Hepatocyte (in vitro differentiated cells): ENCODE measurements at regions not wholly inside any gene's neighbourhood (a gene's known extent, or its start where the extent isn't known, plus 50 kb on each side); places are given as distances from the start of the nearest gene placed in this dataset.

Source experiments
- DNase-seq: peaks from one replicate; pipeline ENCODE4 v3.0.0-alpha.2; 2016; ENCODE audit warnings: low spot score
- H2AFZ ChIP-seq: fragments of 200-600 bp; sonication (generic); 2 replicates; pipeline ENCODE4 v1.6.0; 2016; ENCODE audit warnings: antibody characterized with exemption, mild to moderate bottlenecking
- H3K27ac ChIP-seq: fragments of 200-600 bp; sonication (generic); 2 replicates; pipeline ENCODE4 v1.5.1; 2016; ENCODE audit warnings: mild to moderate bottlenecking
- H3K27me3 ChIP-seq: fragments of 200-600 bp; sonication (generic); 2 replicates; pipeline ENCODE4 v1.6.1; 2016
- H3K36me3 ChIP-seq: fragments of 200-600 bp; sonication (generic); replicated peaks from 2 replicates; pipeline ENCODE4 v1.5.1; 2016; ENCODE audit warnings: low read depth; ENCODE audit not compliant: insufficient read depth
- H3K4me1 ChIP-seq: fragments of 200-600 bp; sonication (generic); 2 replicates; pipeline ENCODE4 v1.5.1; 2016; ENCODE audit warnings: mild to moderate bottlenecking, moderate library complexity; ENCODE audit not compliant: insufficient read depth
- H3K4me2 ChIP-seq: fragments of 200-600 bp; sonication (generic); 2 replicates; pipeline ENCODE4 v1.6.0; 2016
- H3K4me3 ChIP-seq: fragments of 200-600 bp; sonication (generic); 2 replicates; pipeline ENCODE4 v1.5.1; 2016; ENCODE audit warnings: mild to moderate bottlenecking
- H3K79me2 ChIP-seq: fragments of 200-600 bp; sonication (generic); 2 replicates; pipeline ENCODE4 v1.6.0; 2017; ENCODE audit warnings: mild to moderate bottlenecking
- H3K9me2 ChIP-seq: fragments of 200-600 bp; sonication (generic); replicated peaks from 2 replicates; pipeline ENCODE4 v1.6.0; 2017; ENCODE audit warnings: mild to moderate bottlenecking; ENCODE audit not compliant: insufficient read depth
- H3K9me3 ChIP-seq: fragments of 200-600 bp; sonication (generic); 2 replicates; pipeline ENCODE4 v1.5.1; 2016; ENCODE audit warnings: low read depth, mild to moderate bottlenecking
- H4K20me1 ChIP-seq: fragments of 200-600 bp; sonication (generic); 2 replicates; pipeline ENCODE4 v1.6.0; 2016; ENCODE audit warnings: mild to moderate bottlenecking; ENCODE audit not compliant: insufficient read depth, poor library complexity, severe bottlenecking
- CTCF ChIP-seq: fragments of 200-600 bp; sonication (generic); IDR thresholded peaks from 2 replicates; pipeline ENCODE4 v1.5.1; 2016; ENCODE audit warnings: antibody characterized with exemption, mild to moderate bottlenecking; ENCODE audit not compliant: poor library complexity
- EZH2 ChIP-seq: fragments of 200-600 bp; sonication (generic); IDR thresholded peaks from 2 replicates; pipeline ENCODE4 v1.6.1; 2016; ENCODE audit warnings: antibody characterized with exemption, mild to moderate bottlenecking, borderline replicate concordance
- EZH2phosphoT487 ChIP-seq: fragments of 200-600 bp; sonication (generic); IDR thresholded peaks from one replicate; pipeline ENCODE4 v1.6.1; 2018; ENCODE audit warnings: antibody characterized with exemption, mild to moderate bottlenecking, low read depth, moderate library complexity; ENCODE audit not compliant: unreplicated experiment, severe bottlenecking
- WGBS: methylation state at CpG from one replicate; pipeline ENCODE4 v1.1.6; 2016; ENCODE audit warnings: low lambda C conversion rate; ENCODE audit errors: missing lambda C conversion rate; 5-methylcytosine and 5-hydroxymethylcytosine counted together

- H3K27ac ChIP-seq, result no peak overlapping the region
- no peak for DNase-seq
- H3K9me2 ChIP-seq, result no peaks in the 10 kb centered on the region
- 87% methylated on average over 3 of the region's 3 CpGs for WGBS
- H3K4me3 ChIP-seq, result no peak overlapping the region
- no peaks in the 10 kb centered on the region for H3K9me3 ChIP-seq
- peaks cover 14% of the 10 kb centered on the region for H3K4me1 ChIP-seq
- H3K4me2 ChIP-seq, result no peak overlapping the region
- H2AFZ ChIP-seq, result no peak overlapping the region
- no peaks in the 10 kb centered on the region for H4K20me1 ChIP-seq
- TF ChIP-seq EZH2, result no peak
- TF ChIP-seq CTCF, result no peak
- no peak for TF ChIP-seq EZH2phosphoT487
- no peaks in the 10 kb centered on the region for H3K36me3 ChIP-seq
- H3K79me2 ChIP-seq, result no peaks in the 10 kb centered on the region
- no peaks in the 10 kb centered on the region for H3K27me3 ChIP-seq
Observed at GRCh38 chr21:15495965-15496364, 233.8 kb upstream of the USP25 start.

- H3K4me3 ChIP-seq, result no peak overlapping the region
- DNase-seq, result no peak
- TF ChIP-seq EZH2phosphoT487, result no peak
- TF ChIP-seq CTCF, result no peak
- TF ChIP-seq EZH2, result no peak
- H3K27ac ChIP-seq, result no peak overlapping the region
- H4K20me1 ChIP-seq, result no peaks in the 10 kb centered on the region
- H3K36me3 ChIP-seq, result no peaks in the 10 kb centered on the region
- peaks cover 14% of the 10 kb centered on the region for H3K4me1 ChIP-seq
- H3K27me3 ChIP-seq, result no peaks in the 10 kb centered on the region
- 89% methylated on average over 2 of the region's 2 CpGs for WGBS
- no peak overlapping the region for H3K4me2 ChIP-seq
- no peaks in the 10 kb centered on the region for H3K79me2 ChIP-seq
- H3K9me3 ChIP-seq, result no peaks in the 10 kb centered on the region
- H2AFZ ChIP-seq, result no peak overlapping the region
- no peaks in the 10 kb centered on the region for H3K9me2 ChIP-seq
Observed at GRCh38 chr21:15496911-15497310, 232.9 kb upstream of the USP25 start.

- Histone ChIP-seq H3K27ac (no peak overlapping the region), H3K79me2 (no peaks in the 10 kb centered on the region), H3K4me2 (no peak overlapping the region), H3K4me3 (no peak overlapping the region), H3K4me1 (peaks cover 10% of the 10 kb centered on the region), H2AFZ (no peak overlapping the region), H3K27me3 (no peaks in the 10 kb centered on the region), H3K9me3 (no peaks in the 10 kb centered on the region), H3K9me2 (no peaks in the 10 kb centered on the region), H4K20me1 (no peaks in the 10 kb centered on the region), H3K36me3 (no peaks in the 10 kb centered on the region)
- no peak for TF ChIP-seq EZH2phosphoT487
- TF ChIP-seq CTCF, result no peak
- no peak for TF ChIP-seq EZH2
- DNase-seq, result no peak
Observed at GRCh38 chr21:15498455-15498854, 231.3 kb upstream of the USP25 start.

GRCh38 chr21:15506086-15506485, 223.7 kb upstream of the USP25 start:
- Histone ChIP-seq H3K9me2 (no peaks in the 10 kb centered on the region), H3K4me1 (no peaks in the 10 kb centered on the region), H3K36me3 (no peaks in the 10 kb centered on the region), H3K4me2 (no peak overlapping the region), H3K9me3 (no peaks in the 10 kb centered on the region), H3K27me3 (no peaks in the 10 kb centered on the region), H3K4me3 (no peak overlapping the region), H3K27ac (no peak overlapping the region), H3K79me2 (no peaks in the 10 kb centered on the region), H2AFZ (no peak overlapping the region), H4K20me1 (no peaks in the 10 kb centered on the region)
- WGBS, result 88% methylated on average over 1 of the region's 1 CpG
- no peak for TF ChIP-seq EZH2
- no peak for DNase-seq
